Hepatocyte (in vitro differentiated cells): ENCODE measurements at regions not wholly inside any gene's neighbourhood (a gene's known extent, or its start where the extent isn't known, plus 50 kb on each side); places are given as distances from the start of the nearest gene placed in this dataset.

Experiments used
- EZH2 ChIP-seq: fragments of 200-600 bp; sonication (generic); IDR thresholded peaks from 2 replicates; pipeline ENCODE4 v1.6.1; 2016; ENCODE audit warnings: antibody characterized with exemption, mild to moderate bottlenecking, borderline replicate concordance
- TF ChIP-seq, protein P1 (sequence below): fragments of 200-600 bp; sonication (generic); IDR thresholded peaks from 2 replicates; pipeline ENCODE4 v1.5.1; 2016; ENCODE audit warnings: antibody characterized with exemption, mild to moderate bottlenecking; ENCODE audit not compliant: poor library complexity

DNA sequence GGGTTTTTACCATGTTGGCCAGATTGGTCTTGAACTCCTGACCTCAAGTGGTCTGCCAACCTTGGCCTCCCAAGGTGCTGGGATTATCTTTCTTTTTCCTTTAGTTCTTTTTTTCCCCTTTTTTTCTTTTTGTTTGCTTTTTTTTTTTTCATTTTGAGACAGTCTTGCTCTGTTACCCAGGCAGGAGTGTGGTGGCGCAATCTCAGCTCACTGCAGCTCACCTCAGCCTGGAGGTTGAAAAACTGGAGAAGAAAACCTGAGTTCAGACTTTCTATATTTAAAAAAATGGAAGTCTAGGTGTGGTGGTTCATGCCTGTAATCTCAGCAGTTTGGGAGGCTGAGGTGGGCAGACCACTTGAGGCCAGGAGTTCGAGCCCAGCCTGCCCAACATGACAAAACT is 181.1 kb upstream of the HS3ST1 start:
- TF ChIP-seq, protein P1, sequence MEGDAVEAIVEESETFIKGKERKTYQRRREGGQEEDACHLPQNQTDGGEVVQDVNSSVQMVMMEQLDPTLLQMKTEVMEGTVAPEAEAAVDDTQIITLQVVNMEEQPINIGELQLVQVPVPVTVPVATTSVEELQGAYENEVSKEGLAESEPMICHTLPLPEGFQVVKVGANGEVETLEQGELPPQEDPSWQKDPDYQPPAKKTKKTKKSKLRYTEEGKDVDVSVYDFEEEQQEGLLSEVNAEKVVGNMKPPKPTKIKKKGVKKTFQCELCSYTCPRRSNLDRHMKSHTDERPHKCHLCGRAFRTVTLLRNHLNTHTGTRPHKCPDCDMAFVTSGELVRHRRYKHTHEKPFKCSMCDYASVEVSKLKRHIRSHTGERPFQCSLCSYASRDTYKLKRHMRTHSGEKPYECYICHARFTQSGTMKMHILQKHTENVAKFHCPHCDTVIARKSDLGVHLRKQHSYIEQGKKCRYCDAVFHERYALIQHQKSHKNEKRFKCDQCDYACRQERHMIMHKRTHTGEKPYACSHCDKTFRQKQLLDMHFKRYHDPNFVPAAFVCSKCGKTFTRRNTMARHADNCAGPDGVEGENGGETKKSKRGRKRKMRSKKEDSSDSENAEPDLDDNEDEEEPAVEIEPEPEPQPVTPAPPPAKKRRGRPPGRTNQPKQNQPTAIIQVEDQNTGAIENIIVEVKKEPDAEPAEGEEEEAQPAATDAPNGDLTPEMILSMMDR: no peak
- no peak for TF ChIP-seq EZH2
